H1 (cell line): ENCODE measurements at regions not wholly inside any gene's neighbourhood (a gene's known extent, or its start where the extent isn't known, plus 50 kb on each side); places are given as distances from the start of the nearest gene placed in this dataset.

Experiments used
- CTCF ChIA-PET: fragments of 300-600 bp; sonication (Branson Sonifier 250); formaldehyde crosslinking; loops from one replicate; lab custom pipeline; 2021; ENCODE audit not compliant: partially characterized antibody; lab: Charles Lee
- POLR2A ChIA-PET: fragments of 300-600 bp; sonication (Branson Sonifier 250); formaldehyde crosslinking; loops from one replicate; lab custom pipeline; 2021; ENCODE audit warnings: inconsistent platforms; ENCODE audit not compliant: partially characterized antibody; lab: Charles Lee
- DNase-seq, 2 experiments: peaks; one replicate each; pipeline versions ENCODE4 v3.0.0 to v3.0.0-alpha.2; 2010 to 2022; ENCODE audit warnings: low spot score in 2 of 2, low read depth in 1 of 2, mixed read lengths in 1 of 2
- FAIRE-seq: peaks from 2 replicates; lab custom pipeline; 2011; peaks lifted over from hg19 to GRCh38; lab: Jason Lieb, UNC
- H2AFZ ChIP-seq: 2 replicates; pipeline ENCODE4 v1.8.1; 2012; ENCODE audit warnings: low read length, inconsistent platforms
- H2AK5ac ChIP-seq: 2 replicates; pipeline ENCODE4 v1.6.1; 2013; ENCODE audit warnings: low read depth, low read length
- H2BK120ac ChIP-seq: replicated peaks from 2 replicates; pipeline ENCODE3; 2013; ENCODE audit warnings: low read depth, low read length, inconsistent platforms
- H2BK12ac ChIP-seq: 2 replicates; pipeline ENCODE4 v1.6.1; 2013; ENCODE audit warnings: low read depth, low read length
- H2BK15ac ChIP-seq: 2 replicates; pipeline ENCODE4 v1.6.1; 2013; ENCODE audit warnings: low read length
- H2BK20ac ChIP-seq: 2 replicates; pipeline ENCODE4 v1.6.1; 2013; ENCODE audit warnings: low read length
- H2BK5ac ChIP-seq: 2 replicates; pipeline ENCODE4 v1.6.1; 2013; ENCODE audit warnings: low read depth, low read length
- H3K14ac ChIP-seq: 2 replicates; pipeline ENCODE4 v1.6.1; 2013; ENCODE audit warnings: inconsistent platforms; ENCODE audit not compliant: insufficient read length
- H3K18ac ChIP-seq: 2 replicates; pipeline ENCODE4 v1.6.1; 2013; ENCODE audit warnings: low read length; ENCODE audit errors: extremely low read depth
- H3K23ac ChIP-seq: 2 replicates; pipeline ENCODE4 v1.6.1; 2013; ENCODE audit warnings: inconsistent platforms; ENCODE audit not compliant: insufficient read length
- H3K23me2 ChIP-seq: 2 replicates; pipeline ENCODE4 v1.6.1; 2013; ENCODE audit warnings: low read depth, low read length
- H3K27ac ChIP-seq: 2 replicates; pipeline ENCODE4 v1.6.1; 2011; ENCODE audit warnings: low read depth, low read length, inconsistent platforms
- H3K27me3 ChIP-seq, 4 experiments: replicated peaks in 1 of 4; 1 replicate in 1 of 4; 2 replicates in 3 of 4; pipeline versions ENCODE4 v1.6.1 to v1.8.1; 2011 to 2013; ENCODE audit warnings: low read length in 3 of 4, mild to moderate bottlenecking in 3 of 4, inconsistent platforms in 2 of 4, mixed read lengths in 2 of 4, moderate library complexity in 1 of 4; ENCODE audit not compliant: control insufficient read depth in 3 of 4, insufficient read depth in 3 of 4; ENCODE audit errors: extremely low read depth in 1 of 4
- H3K36me3 ChIP-seq, 4 experiments: 2 replicates each; pipeline versions ENCODE4 v1.6.1 to v1.8.1; 2011 to 2013; ENCODE audit warnings: mild to moderate bottlenecking in 4 of 4, low read length in 3 of 4, moderate library complexity in 2 of 4, control low read depth in 1 of 4, inconsistent platforms in 1 of 4; ENCODE audit not compliant: insufficient read depth in 4 of 4, control insufficient read depth in 2 of 4
- H3K4ac ChIP-seq: replicated peaks from 2 replicates; pipeline ENCODE3; 2013; ENCODE audit warnings: low read length, low read depth, mixed read lengths, inconsistent platforms; ENCODE audit not compliant: insufficient read length
- H3K4me1 ChIP-seq, 4 experiments: replicated peaks in 1 of 4; 1 replicate in 1 of 4; 2 replicates in 3 of 4; pipeline versions ENCODE4 v1.6.1 to v1.8.1; 2011 to 2013; ENCODE audit warnings: low read length in 3 of 4, inconsistent platforms in 2 of 4, mixed read lengths in 1 of 4; ENCODE audit not compliant: insufficient read depth in 4 of 4, control insufficient read depth in 3 of 4
- H3K4me2 ChIP-seq, 2 experiments: 2 replicates each; pipeline versions ENCODE4 v1.6.1 to v1.8.1; 2011 to 2013; ENCODE audit warnings: low read depth in 2 of 2, low read length in 2 of 2, control low read depth in 1 of 2, inconsistent platforms in 1 of 2, mild to moderate bottlenecking in 1 of 2; ENCODE audit not compliant: insufficient read depth in 1 of 2
- H3K4me3 ChIP-seq, 4 experiments: fragments of 200-600, 300-600 bp in 1 of 4; sonication (generic), shearing (Covaris generic), sonication (Bioruptor Twin) in 1 of 4; 2 replicates each; pipeline versions ENCODE4 v1.5.1 to v1.8.1; 2011 to 2016; ENCODE audit warnings: low read length in 4 of 4, low read depth in 3 of 4, control low read depth in 2 of 4, inconsistent platforms in 2 of 4, mild to moderate bottlenecking in 2 of 4, mixed read lengths in 1 of 4, moderate library complexity in 1 of 4; ENCODE audit not compliant: insufficient read depth in 2 of 4; ENCODE audit errors: extremely low read depth in 1 of 4
- H3K56ac ChIP-seq: replicated peaks from 2 replicates; pipeline ENCODE3; 2013; ENCODE audit warnings: low read depth, mild to moderate bottlenecking, mixed read lengths, low read length, inconsistent platforms; ENCODE audit not compliant: insufficient read length
- H3K79me1 ChIP-seq: 2 replicates; pipeline ENCODE4 v1.6.1; 2013; ENCODE audit warnings: low read depth, low read length, control low read depth
- H3K79me2 ChIP-seq, 2 experiments: 2 replicates each; pipeline versions ENCODE4 v1.6.1 to v1.8.1; 2012 to 2013; ENCODE audit warnings: low read length in 2 of 2, mild to moderate bottlenecking in 2 of 2, inconsistent platforms in 1 of 2; ENCODE audit not compliant: insufficient read depth in 2 of 2, control insufficient read depth in 1 of 2
- H3K9ac ChIP-seq, 4 experiments: replicated peaks in 1 of 4; 1 replicate in 1 of 4; 2 replicates in 3 of 4; pipeline versions ENCODE4 v1.6.1 to v1.8.1; 2011 to 2013; ENCODE audit warnings: low read depth in 3 of 4, low read length in 3 of 4, control low read depth in 2 of 4, mild to moderate bottlenecking in 2 of 4, moderate library complexity in 2 of 4, inconsistent platforms in 1 of 4; ENCODE audit errors: extremely low read depth in 1 of 4
- H3K9me3 ChIP-seq, 2 experiments: 2 replicates each; pipeline versions ENCODE4 v1.6.1 to v1.8.1; 2012 to 2013; ENCODE audit warnings: mild to moderate bottlenecking in 2 of 2, moderate library complexity in 2 of 2, control low read depth in 1 of 2, inconsistent platforms in 1 of 2, low read depth in 1 of 2, low read length in 1 of 2, mixed read lengths in 1 of 2; ENCODE audit not compliant: insufficient read depth in 2 of 2
- H4K20me1 ChIP-seq, 2 experiments: replicated peaks in 1 of 2; 2 replicates each; pipeline versions ENCODE3 to v1.8.1; 2011 to 2013; ENCODE audit warnings: inconsistent platforms in 2 of 2, low read length in 2 of 2, mild to moderate bottlenecking in 1 of 2; ENCODE audit not compliant: insufficient read depth in 2 of 2, control insufficient read depth in 1 of 2
- H4K5ac ChIP-seq: 2 replicates; pipeline ENCODE4 v1.6.1; 2013; ENCODE audit warnings: low read length, low read depth, mixed read lengths, inconsistent platforms; ENCODE audit not compliant: insufficient read length
- H4K8ac ChIP-seq: 2 replicates; pipeline ENCODE4 v1.8.0; 2013; ENCODE audit warnings: mild to moderate bottlenecking, moderate library complexity, low read length, inconsistent platforms; ENCODE audit not compliant: insufficient read depth; ENCODE audit errors: extremely low read depth
- H4K91ac ChIP-seq: replicated peaks from 2 replicates; pipeline ENCODE3; 2013; ENCODE audit warnings: low read length, mixed read lengths, inconsistent platforms; ENCODE audit not compliant: insufficient read length
- BCL11A ChIP-seq, 2 experiments: IDR thresholded peaks; one replicate each; pipeline ENCODE4 v1.6.1; 2011; ENCODE audit warnings: low read depth in 2 of 2, low read length in 2 of 2, mild to moderate bottlenecking in 2 of 2
- CEBPB ChIP-seq: IDR thresholded peaks from 2 replicates; pipeline ENCODE4 v1.6.1; 2012; ENCODE audit warnings: low read depth, low read length
- EGR1 ChIP-seq: IDR thresholded peaks from 2 replicates; pipeline ENCODE4 v1.6.1; 2011; ENCODE audit warnings: low read depth, low read length, borderline replicate concordance
- FOSL1 ChIP-seq: IDR thresholded peaks from 2 replicates; pipeline ENCODE4 v1.6.1; 2011; ENCODE audit warnings: mild to moderate bottlenecking, low read depth, low read length, moderate library complexity; ENCODE audit not compliant: insufficient read depth
- JUN ChIP-seq: IDR thresholded peaks from 2 replicates; pipeline ENCODE4 v1.6.1; 2011; ENCODE audit warnings: low read depth, mild to moderate bottlenecking, improper control_type of control experiment, low read length
- PHF8 ChIP-seq: fragments of 200-600 bp; sonication (generic); conservative IDR thresholded peaks from 2 replicates; pipeline ENCODE4 v1.7.1; 2012; ENCODE audit warnings: low read depth, mild to moderate bottlenecking, inconsistent platforms, low read length, moderate library complexity
- POLR2AphosphoS5 ChIP-seq: IDR thresholded peaks from 2 replicates; pipeline ENCODE4 v1.6.1; 2011; ENCODE audit warnings: low read depth, low read length
- YY1 ChIP-seq: IDR thresholded peaks from 2 replicates; pipeline ENCODE4 v1.6.1; 2011; ENCODE audit warnings: low read depth, mild to moderate bottlenecking, low read length
- WGBS, 2 experiments: shearing (Covaris generic) in 1 of 2; methylation state at CpG; one replicate each; pipeline versions ENCODE4 v1.1.6 to v1.1.7; 2013 to 2015; ENCODE audit warnings: low lambda C conversion rate in 2 of 2, mixed read lengths in 2 of 2, inconsistent platforms in 1 of 2, low coverage in 1 of 2, missing lambda C conversion rate in 1 of 2; ENCODE audit not compliant: insufficient replicate concordance in 2 of 2, insufficient coverage in 1 of 2, insufficient read length in 1 of 2; ENCODE audit errors: extremely low coverage in 1 of 2, missing lambda C conversion rate in 1 of 2; 5-methylcytosine and 5-hydroxymethylcytosine counted together
- TF ChIP-seq, protein P1 (sequence below): IDR thresholded peaks from 2 replicates; pipeline ENCODE4 v1.6.1; 2012; ENCODE audit warnings: low read length, inconsistent platforms

GRCh38 chr21:38960251-38960650 lies 154.5 kb downstream of the ETS2 start:
- FAIRE-seq = no peak
- WGBS, 2 experiments = 92% methylated on average over 2 of the region's 2 CpGs; no CpG with 5 or more reads in 1 of the 2 experiments
- peaks cover 0 to 2% of the 10 kb centered on the region in 2 experiments; a peak in 1 of 4 replicates for H3K9me3 ChIP-seq
- TF ChIP-seq YY1 (no peak), CEBPB (no peak), POLR2AphosphoS5 (no peak), FOSL1 (no peak), BCL11A (IDR thresholded peaks at IDR 0.05; ENCODE audit: low read depth in 2 of 2, low read length in 2 of 2) (no peak), JUN (no peak), PHF8 (no peak), EGR1 (no peak)
- TF ChIP-seq, protein P1, sequence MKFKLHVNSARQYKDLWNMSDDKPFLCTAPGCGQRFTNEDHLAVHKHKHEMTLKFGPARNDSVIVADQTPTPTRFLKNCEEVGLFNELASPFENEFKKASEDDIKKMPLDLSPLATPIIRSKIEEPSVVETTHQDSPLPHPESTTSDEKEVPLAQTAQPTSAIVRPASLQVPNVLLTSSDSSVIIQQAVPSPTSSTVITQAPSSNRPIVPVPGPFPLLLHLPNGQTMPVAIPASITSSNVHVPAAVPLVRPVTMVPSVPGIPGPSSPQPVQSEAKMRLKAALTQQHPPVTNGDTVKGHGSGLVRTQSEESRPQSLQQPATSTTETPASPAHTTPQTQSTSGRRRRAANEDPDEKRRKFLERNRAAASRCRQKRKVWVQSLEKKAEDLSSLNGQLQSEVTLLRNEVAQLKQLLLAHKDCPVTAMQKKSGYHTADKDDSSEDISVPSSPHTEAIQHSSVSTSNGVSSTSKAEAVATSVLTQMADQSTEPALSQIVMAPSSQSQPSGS = no peak

More at GRCh38 chr21:38960251-38960650, 154.5 kb downstream of the ETS2 start:
- Histone ChIP-seq H3K27ac (no peak overlapping the region), H2AFZ (no peak overlapping the region), H4K8ac (no peak overlapping the region), H2BK120ac (no peak overlapping the region), H2AK5ac (no peak overlapping the region), H3K36me3 (no peaks in the 10 kb centered on the region; a peak in 1 of 8 replicates), H4K91ac (no peak overlapping the region), H3K79me1 (no peaks in the 10 kb centered on the region), H3K18ac (no peak overlapping the region), H3K23ac (no peak overlapping the region), H2BK12ac (no peak overlapping the region), H4K20me1 (no peaks in the 10 kb centered on the region), H3K4ac (no peak overlapping the region), H3K4me2 (no peak overlapping the region), H2BK5ac (no peak overlapping the region), H2BK15ac (no peak overlapping the region), H3K56ac (no peak overlapping the region), H3K4me3 (no peak overlapping the region), H3K9ac (no peak overlapping the region), H3K14ac (no peak overlapping the region), H3K4me1 (no peaks in the 10 kb centered on the region), H3K23me2 (no peaks in the 10 kb centered on the region), H4K5ac (no peak overlapping the region), H2BK20ac (no peak overlapping the region), H3K79me2 (no peaks in the 10 kb centered on the region), H3K27me3 (no peaks in the 10 kb centered on the region; a peak in 2 of 7 replicates)
- ChIA-PET CTCF (interaction anchor here (1.3 to 2.4 kb wide), 2 partner anchors 9 to 63 kb away, joined by 3 to 9 read pairs; no protein-coding TSS in a partner anchor), POLR2A (no interaction called here)
- no peak for DNase-seq
